Activated CD4-positive, alpha-beta T cell treated with anti-CD3 and anti-CD28 coated beads for 36 hours (primary cell): ENCODE measurements at regions not wholly inside any gene's neighbourhood (a gene's known extent, or its start where the extent isn't known, plus 50 kb on each side); places are given as distances from the start of the nearest gene placed in this dataset.

ENCODE experiments used
- ATAC-seq: fragments of 200-7000 bp; cut with Tn5 transposase; one replicate; pipeline ENCODE4 v1.10.0; 2021; ENCODE audit warnings: mild to moderate bottlenecking, moderate library complexity
- CTCF ChIA-PET: fragments of 350-600 bp; sonication (Branson Sonifier 250); formaldehyde crosslinking; loops from one replicate; lab custom pipeline; 2021; ENCODE audit warnings: antibody characterized with exemption; lab: Charles Lee
- POLR2A ChIA-PET: fragments of 350-600 bp; sonication (Branson Sonifier 250); formaldehyde crosslinking; loops from one replicate; lab custom pipeline; 2021; ENCODE audit warnings: antibody characterized with exemption, inconsistent platforms; lab: Charles Lee
- DNase-seq: peaks from one replicate; pipeline ENCODE4 v3.0.0-alpha.2; 2020
- H3K27ac Mint-ChIP-seq: one replicate; pipeline ENCODE4 v1.8.0; 2021; ENCODE audit warnings: mixed read lengths
- H3K27me3 Mint-ChIP-seq: one replicate; pipeline ENCODE4 v1.8.0; 2021; ENCODE audit warnings: mixed read lengths
- H3K36me3 Mint-ChIP-seq: one replicate; pipeline ENCODE4 v1.8.0; 2021; ENCODE audit warnings: low read depth, mixed read lengths
- H3K4me1 Mint-ChIP-seq: one replicate; pipeline ENCODE4 v1.8.0; 2021; ENCODE audit warnings: mixed read lengths
- H3K4me3 Mint-ChIP-seq: one replicate; pipeline ENCODE4 v1.8.0; 2021; ENCODE audit warnings: mild to moderate bottlenecking, moderate library complexity, mixed read lengths
- H3K9me3 Mint-ChIP-seq: one replicate; pipeline ENCODE4 v1.8.0; 2021; ENCODE audit warnings: low read depth, mixed read lengths
- intact Hi-C, 2 experiments: fragments of 100-400 bp; cut with DNase I in 1 of 2; cut with micrococcal nuclease in 1 of 2; formaldehyde crosslinking; loops; one replicate each; pipeline versions ENCODE4 v1.14.2 to v1.15.1; 2022 to 2024; cut with DNase I, micrococcal nuclease

GRCh38 chr13:94776956-94777355 lies 64.6 kb upstream of the SOX21 start:
- ATAC-seq (no peak), DNase-seq (no peak)
- no peaks in the 10 kb centered on the region for H3K9me3 Mint-ChIP-seq
- H3K36me3 Mint-ChIP-seq: no peaks in the 10 kb centered on the region
- ChIA-PET CTCF (interaction anchor here (0.8 kb wide), 1 partner anchor 1012 kb away, joined by 5 read pairs; no protein-coding TSS in a partner anchor), POLR2A (no interaction called here)
- H3K4me3 Mint-ChIP-seq: no peak overlapping the region
- intact Hi-C loops: no loop called here
- H3K27me3 Mint-ChIP-seq: no peaks in the 10 kb centered on the region
- H3K4me1 Mint-ChIP-seq: no peaks in the 10 kb centered on the region
- H3K27ac Mint-ChIP-seq: no peak overlapping the region

- CTCF ChIA-PET: interaction anchor here (0.8 kb wide), 1 partner anchor 1013 kb away, joined by 5 read pairs; no protein-coding TSS in a partner anchor
- Mint-ChIP-seq H3K27me3 (peaks cover 3% of the 10 kb centered on the region), H3K27ac (no peak overlapping the region), H3K9me3 (no peaks in the 10 kb centered on the region), H3K4me1 (no peaks in the 10 kb centered on the region), H3K4me3 (no peak overlapping the region), H3K36me3 (no peaks in the 10 kb centered on the region)
- DNase-seq (no peak), ATAC-seq (no peak)
- intact Hi-C loops: no loop called here
- POLR2A ChIA-PET: no interaction called here
These were observed 64.0 kb upstream of the SOX21 start for GRCh38 chr13:94776300-94776699.

- POLR2A ChIA-PET: no interaction called here
- no peak overlapping the region for H3K27ac Mint-ChIP-seq
These were observed 53.5 kb upstream of the SOX21 start for GRCh38 chr13:94765814-94766213.

GRCh38 chr13:94764576-94765321 lies 52.4 kb upstream of the SOX21 start:
- H3K4me3 Mint-ChIP-seq: no peak overlapping the region
- DNase-seq (peak; percentile 46), ATAC-seq (peak; percentile 51)
- peaks cover 44% of the 10 kb centered on the region for H3K27me3 Mint-ChIP-seq
- POLR2A ChIA-PET: no interaction called here
- H3K27ac Mint-ChIP-seq: no peak overlapping the region
- H3K36me3 Mint-ChIP-seq: no peaks in the 10 kb centered on the region
- no peaks in the 10 kb centered on the region for H3K9me3 Mint-ChIP-seq
- CTCF ChIA-PET: no interaction called here
- no peaks in the 10 kb centered on the region for H3K4me1 Mint-ChIP-seq
- intact Hi-C loops: no loop called here

More at GRCh38 chr13:94765814-94766213, 53.5 kb upstream of the SOX21 start:
- intact Hi-C loops: no loop called here
- Mint-ChIP-seq H3K9me3 (no peaks in the 10 kb centered on the region), H3K4me1 (no peaks in the 10 kb centered on the region), H3K36me3 (no peaks in the 10 kb centered on the region), H3K27me3 (peaks cover 36% of the 10 kb centered on the region), H3K4me3 (no peak overlapping the region)
- CTCF ChIA-PET: no interaction called here
- DNase-seq (no peak), ATAC-seq (no peak)
